ENCODE measurements at regions not wholly inside any gene's neighbourhood (a gene's known extent, or its start where the extent isn't known, plus 50 kb on each side); places are given as distances from the start of the nearest gene placed in this dataset.
"Not testable (repeated sequence)": the region's sequence is repeated elsewhere in the genome, so short reads cannot be mapped to it uniquely, and the experiment has no call there.

- no peak for DNase-seq
These were observed 89.9 kb upstream of the TCF21 start for GRCh38 chr6:133799043-133799442.

- DNase-seq: no peak
These were observed 86.1 kb upstream of the TCF21 start for GRCh38 chr6:133802861-133803260.

GRCh38 chr6:133804265-133804664 is 84.6 kb upstream of the TCF21 start:
- no peak for DNase-seq

GRCh38 chr6:133805876-133806275 is 83.0 kb upstream of the TCF21 start:
- no peak for DNase-seq

- no peak for DNase-seq
These were observed 82.4 kb upstream of the TCF21 start for GRCh38 chr6:133806382-133807140.

GRCh38 chr6:133807501-133807900 is 81.4 kb upstream of the TCF21 start:
- no peak for DNase-seq

- DNase-seq: no peak
These were observed 79.5 kb upstream of the TCF21 start for GRCh38 chr6:133809406-133809805.

GRCh38 chr6:133811557-133811956 is 77.4 kb upstream of the TCF21 start:
- DNase-seq: no peak

GRCh38 chr6:133812446-133812845 is 76.5 kb upstream of the TCF21 start:
- not testable (repeated sequence) for DNase-seq

GRCh38 chr6:133814238-133814637 is 74.7 kb upstream of the TCF21 start:
- DNase-seq: no peak

GRCh38 chr6:133814797-133815196 is 74.1 kb upstream of the TCF21 start:
- DNase-seq: no peak

- no peak for DNase-seq
These were observed 73.6 kb upstream of the TCF21 start for GRCh38 chr6:133815313-133815712.

- no peak for DNase-seq
These were observed 72.7 kb upstream of the TCF21 start for GRCh38 chr6:133816171-133816570.

GRCh38 chr6:133817460-133818047 is 71.4 kb upstream of the TCF21 start:
- DNase-seq: no peak

- no peak for DNase-seq
These were observed 70.6 kb upstream of the TCF21 start for GRCh38 chr6:133818320-133818719.

GRCh38 chr6:133820208-133820607 is 68.7 kb upstream of the TCF21 start:
- no peak for DNase-seq

- DNase-seq: no peak
These were observed 61.1 kb upstream of the TCF21 start for GRCh38 chr6:133827766-133828165.

- no peak for DNase-seq
These were observed 55.0 kb upstream of the TCF21 start for GRCh38 chr6:133833949-133834359.

- DNase-seq: no peak
These were observed 54.3 kb upstream of the TCF21 start for GRCh38 chr6:133834472-133835170.

GRCh38 chr6:133835901-133836300 is 53.0 kb upstream of the TCF21 start:
- DNase-seq: no peak

GRCh38 chr6:133837801-133838349 is 51.0 kb upstream of the TCF21 start:
- peak; percentile 28 for DNase-seq

Measured in NCI-H2029 treated with DMSO at 0.1 percent for 48 hours (cell line).